SK-N-SH (cell line): ENCODE measurements at regions not wholly inside any gene's neighbourhood (a gene's known extent, or its start where the extent isn't known, plus 50 kb on each side); places are given as distances from the start of the nearest gene placed in this dataset.

Experiments used
- CTCF ChIA-PET: fragments of 300-600, 350-600 bp; formaldehyde crosslinking; extraction: SDS; loops from one replicate; lab custom pipeline; 2021; lab: Yijun Ruan, JAX
- POLR2A ChIA-PET: fragments of 350-600 bp; sonication (Branson Sonifier 250); formaldehyde crosslinking; extraction: SDS; loops from one replicate; lab custom pipeline; 2020; ENCODE audit warnings: antibody characterized with exemption, inconsistent platforms; lab: Yijun Ruan, JAX
- DNase-seq: peaks from one replicate; pipeline ENCODE4 v3.0.0; 2012
- H2AFZ ChIP-seq: fragments of 200-600 bp; sonication (generic); 2 replicates; pipeline ENCODE4 v1.8.1; 2016; ENCODE audit warnings: antibody characterized with exemption, mild to moderate bottlenecking, low read depth
- H3F3A ChIP-seq: fragments of 200-600 bp; sonication (generic); replicated peaks from 2 replicates; pipeline ENCODE3; 2016; ENCODE audit warnings: antibody characterized with exemption, mild to moderate bottlenecking; ENCODE audit not compliant: insufficient read depth
- H3K27ac ChIP-seq, 2 experiments: fragments of 200-500 bp in 1 of 2; fragments of 200-600 bp in 1 of 2; sonication (Bioruptor generic) in 1 of 2; sonication (generic), shearing (Covaris generic) in 1 of 2; 2 replicates each; pipeline versions ENCODE4 v1.5.1 to v1.6.1; 2014 to 2016; ENCODE audit warnings: low read depth in 2 of 2, inconsistent platforms in 1 of 2, low read length in 1 of 2, mild to moderate bottlenecking in 1 of 2, mixed read lengths in 1 of 2
- H3K27me3 ChIP-seq: fragments of 200-600 bp; sonication (generic), shearing (Covaris generic); 2 replicates; pipeline ENCODE4 v1.6.1; 2016; ENCODE audit warnings: mixed run types; ENCODE audit not compliant: insufficient read depth
- H3K36me3 ChIP-seq, 2 experiments: fragments of 200-500 bp in 1 of 2; fragments of 200-600 bp in 1 of 2; sonication (Bioruptor generic) in 1 of 2; sonication (generic) in 1 of 2; replicated peaks in 1 of 2; 2 replicates each; pipeline versions ENCODE3 to v1.5.1; 2014 to 2016; ENCODE audit warnings: low read length in 1 of 2, mild to moderate bottlenecking in 1 of 2; ENCODE audit not compliant: insufficient read depth in 2 of 2, control insufficient read depth in 1 of 2
- H3K4me1 ChIP-seq, 2 experiments: fragments of 200-500 bp in 1 of 2; fragments of 200-600 bp in 1 of 2; sonication (Bioruptor generic) in 1 of 2; sonication (generic), shearing (Covaris generic) in 1 of 2; 2 replicates each; pipeline versions ENCODE4 v1.5.1 to v1.6.1; 2014 to 2016; ENCODE audit warnings: low read depth in 1 of 2, low read length in 1 of 2, mixed run types in 1 of 2; ENCODE audit not compliant: insufficient read depth in 2 of 2, control insufficient read depth in 1 of 2
- H3K4me2 ChIP-seq: fragments of 200-600 bp; sonication (generic), shearing (Covaris generic); 2 replicates; pipeline ENCODE4 v1.6.1; 2017; ENCODE audit warnings: mixed run types
- H3K4me3 ChIP-seq, 2 experiments: fragments of 200-500 bp in 1 of 2; fragments of 200-600 bp in 1 of 2; sonication (Bioruptor generic) in 1 of 2; sonication (generic), shearing (Covaris generic) in 1 of 2; 2 replicates each; pipeline versions ENCODE4 v1.5.1 to v1.8.1; 2014 to 2016; ENCODE audit warnings: low read depth in 2 of 2, inconsistent platforms in 1 of 2, low read length in 1 of 2, mild to moderate bottlenecking in 1 of 2, mixed read lengths in 1 of 2, moderate library complexity in 1 of 2
- H3K79me2 ChIP-seq: fragments of 200-600 bp; sonication (generic); 2 replicates; pipeline ENCODE4 v1.8.1; 2017; ENCODE audit warnings: mild to moderate bottlenecking; ENCODE audit not compliant: insufficient read depth
- H3K9ac ChIP-seq: fragments of 200-600 bp; sonication (generic); 2 replicates; pipeline ENCODE4 v1.6.1; 2017; ENCODE audit warnings: mixed run types
- H3K9me2 ChIP-seq: fragments of 200-600 bp; sonication (generic); 2 replicates; pipeline ENCODE4 v1.6.1; 2017; ENCODE audit warnings: mixed run types
- H3K9me3 ChIP-seq: fragments of 200-600 bp; sonication (generic); 2 replicates; pipeline ENCODE4 v1.6.1; 2017; ENCODE audit warnings: mixed run types, mild to moderate bottlenecking, moderate library complexity
- H4K20me1 ChIP-seq: fragments of 200-600 bp; sonication (generic); 2 replicates; pipeline ENCODE4 v1.6.1; 2017; ENCODE audit warnings: mild to moderate bottlenecking, mixed run types; ENCODE audit not compliant: insufficient read depth
- EZH2phosphoT487 ChIP-seq: fragments of 200-600 bp; sonication (generic); IDR thresholded peaks from 2 replicates; pipeline ENCODE4 v1.6.1; 2017; ENCODE audit warnings: low read depth, mixed run types, mild to moderate bottlenecking, antibody characterized with exemption, moderate library complexity, borderline replicate concordance
- FOSL2 ChIP-seq: IDR thresholded peaks from 2 replicates; pipeline ENCODE4 v1.4.0; 2012; ENCODE audit warnings: low read depth, mild to moderate bottlenecking, moderate library complexity, borderline replicate concordance
- FOXM1 ChIP-seq: IDR thresholded peaks from 2 replicates; pipeline ENCODE4 v1.4.0; 2012; ENCODE audit warnings: low read depth, mild to moderate bottlenecking
- GATA2 ChIP-seq: sonication (generic); formaldehyde crosslinking; IDR thresholded peaks from 2 replicates; pipeline ENCODE4 v1.5.0; 2020; ENCODE audit warnings: mild to moderate bottlenecking, missing genetic modification reagents
- IRF3 ChIP-seq: fragments of 150-350 bp; IDR thresholded peaks from 2 replicates; pipeline ENCODE4 v1.6.1; 2016; ENCODE audit warnings: mild to moderate bottlenecking, low read depth, low read length
- JUND ChIP-seq: IDR thresholded peaks from 2 replicates; pipeline ENCODE4 v1.4.0; 2012
- MXI1 ChIP-seq: IDR thresholded peaks from 2 replicates; pipeline ENCODE4 v1.6.1; 2012; ENCODE audit warnings: mild to moderate bottlenecking, low read depth, low read length, improper control_type of control experiment
- NRF1 ChIP-seq: IDR thresholded peaks from 2 replicates; pipeline ENCODE4 v1.6.1; 2012; ENCODE audit warnings: low read depth, mild to moderate bottlenecking, low read length
- POLR2AphosphoS5 ChIP-seq: IDR thresholded peaks from 2 replicates; pipeline ENCODE4 v1.6.1; 2012; ENCODE audit warnings: low read depth, low read length
- RCOR1 ChIP-seq: fragments of 150-350 bp; IDR thresholded peaks from 2 replicates; pipeline ENCODE4 v1.6.1; 2017; ENCODE audit warnings: antibody characterized with exemption, low read length
- RXRA ChIP-seq: IDR thresholded peaks from 2 replicates; pipeline ENCODE4 v1.4.0; 2012; ENCODE audit warnings: low read depth, mild to moderate bottlenecking, borderline replicate concordance
- SMC3 ChIP-seq: IDR thresholded peaks from 2 replicates; pipeline ENCODE4 v1.6.1; 2012; ENCODE audit warnings: low read depth, low read length, improper control_type of control experiment
- TAF1 ChIP-seq: IDR thresholded peaks from 2 replicates; pipeline ENCODE4 v1.6.1; 2012; ENCODE audit warnings: low read depth, mild to moderate bottlenecking, low read length, moderate library complexity, borderline replicate concordance
- TCF12 ChIP-seq: IDR thresholded peaks from 2 replicates; pipeline ENCODE4 v1.4.0; 2012
- TEAD4 ChIP-seq: IDR thresholded peaks from 2 replicates; pipeline ENCODE4 v1.4.0; 2012; ENCODE audit warnings: mild to moderate bottlenecking, borderline replicate concordance; ENCODE audit not compliant: insufficient read depth
- USF2 ChIP-seq: fragments of 150-350 bp; IDR thresholded peaks from 2 replicates; pipeline ENCODE4 v1.6.1; 2017; ENCODE audit warnings: antibody characterized with exemption, low read length, low read depth, borderline replicate concordance
- WGBS: methylation state at CpG from one replicate; pipeline ENCODE4 v1.1.6; 2017; ENCODE audit warnings: low lambda C conversion rate; 5-methylcytosine and 5-hydroxymethylcytosine counted together
- TF ChIP-seq, protein P1 (sequence below): IDR thresholded peaks from 2 replicates; pipeline ENCODE4 v1.6.1; 2012; ENCODE audit warnings: mild to moderate bottlenecking, low read depth, low read length, moderate library complexity
- TF ChIP-seq, protein P2 (sequence below): IDR thresholded peaks from 2 replicates; pipeline ENCODE4; 2012

DNA sequence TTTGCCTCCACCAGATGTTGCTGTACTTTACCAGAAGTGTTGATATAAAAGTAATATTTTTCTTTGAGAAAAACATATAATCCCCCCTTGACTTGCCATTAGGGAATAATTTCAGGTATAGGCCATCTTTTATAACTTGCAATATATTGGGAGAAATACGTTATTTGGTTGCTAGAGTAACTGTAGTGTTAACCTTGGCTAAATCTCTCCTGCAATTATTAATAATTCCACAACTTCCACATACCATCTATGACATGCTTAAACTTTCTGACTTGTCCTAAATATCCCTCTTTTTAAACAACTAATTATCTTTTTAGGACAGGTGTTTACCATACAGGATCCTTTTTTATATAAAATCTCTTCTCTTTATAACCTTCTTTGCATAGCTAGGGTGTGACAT lies 1048.2 kb downstream of the SLC16A7 start (continued):
- TF ChIP-seq, protein P1, sequence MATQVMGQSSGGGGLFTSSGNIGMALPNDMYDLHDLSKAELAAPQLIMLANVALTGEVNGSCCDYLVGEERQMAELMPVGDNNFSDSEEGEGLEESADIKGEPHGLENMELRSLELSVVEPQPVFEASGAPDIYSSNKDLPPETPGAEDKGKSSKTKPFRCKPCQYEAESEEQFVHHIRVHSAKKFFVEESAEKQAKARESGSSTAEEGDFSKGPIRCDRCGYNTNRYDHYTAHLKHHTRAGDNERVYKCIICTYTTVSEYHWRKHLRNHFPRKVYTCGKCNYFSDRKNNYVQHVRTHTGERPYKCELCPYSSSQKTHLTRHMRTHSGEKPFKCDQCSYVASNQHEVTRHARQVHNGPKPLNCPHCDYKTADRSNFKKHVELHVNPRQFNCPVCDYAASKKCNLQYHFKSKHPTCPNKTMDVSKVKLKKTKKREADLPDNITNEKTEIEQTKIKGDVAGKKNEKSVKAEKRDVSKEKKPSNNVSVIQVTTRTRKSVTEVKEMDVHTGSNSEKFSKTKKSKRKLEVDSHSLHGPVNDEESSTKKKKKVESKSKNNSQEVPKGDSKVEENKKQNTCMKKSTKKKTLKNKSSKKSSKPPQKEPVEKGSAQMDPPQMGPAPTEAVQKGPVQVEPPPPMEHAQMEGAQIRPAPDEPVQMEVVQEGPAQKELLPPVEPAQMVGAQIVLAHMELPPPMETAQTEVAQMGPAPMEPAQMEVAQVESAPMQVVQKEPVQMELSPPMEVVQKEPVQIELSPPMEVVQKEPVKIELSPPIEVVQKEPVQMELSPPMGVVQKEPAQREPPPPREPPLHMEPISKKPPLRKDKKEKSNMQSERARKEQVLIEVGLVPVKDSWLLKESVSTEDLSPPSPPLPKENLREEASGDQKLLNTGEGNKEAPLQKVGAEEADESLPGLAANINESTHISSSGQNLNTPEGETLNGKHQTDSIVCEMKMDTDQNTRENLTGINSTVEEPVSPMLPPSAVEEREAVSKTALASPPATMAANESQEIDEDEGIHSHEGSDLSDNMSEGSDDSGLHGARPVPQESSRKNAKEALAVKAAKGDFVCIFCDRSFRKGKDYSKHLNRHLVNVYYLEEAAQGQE = no peak
- TF ChIP-seq FOSL2 (no peak), EZH2phosphoT487 (no peak), SMC3 (no peak), JUND (no peak)
- TF ChIP-seq, all 33 proteins: peak for 0

DNA sequence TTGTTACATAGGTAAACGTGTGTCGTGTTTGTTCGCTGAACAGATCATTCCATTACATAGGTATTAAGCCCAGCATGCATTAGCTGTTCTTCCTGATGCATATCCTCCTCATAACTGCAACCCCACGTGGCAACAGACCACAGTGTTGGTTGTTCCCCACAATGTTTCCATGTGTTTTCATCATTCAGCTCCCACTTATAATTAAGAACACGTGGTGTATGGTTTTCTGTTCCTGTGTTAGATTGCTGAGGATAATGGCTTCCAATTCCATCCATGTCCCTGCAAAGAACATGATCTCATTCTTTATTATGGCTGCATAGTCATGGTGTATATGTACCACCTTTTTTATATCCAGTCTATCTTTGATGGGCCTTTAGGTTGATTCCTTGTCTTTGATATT lies 1071.1 kb downstream of the SLC16A7 start:
- no peaks in the 10 kb centered on the region for H3K4me1 ChIP-seq
- H3K27me3 ChIP-seq = no peaks in the 10 kb centered on the region
- no peaks in the 10 kb centered on the region for H3K9me2 ChIP-seq
- 7% methylated on average over 5 of the region's 5 CpGs for WGBS
- no peak overlapping the region for H3K27ac ChIP-seq
- no peaks in the 10 kb centered on the region for H3K36me3 ChIP-seq
- no peak overlapping the region for H3K9ac ChIP-seq
- ChIA-PET CTCF (no interaction called here), POLR2A (no interaction called here)
- TF ChIP-seq FOXM1 (no peak), POLR2AphosphoS5 (no peak), TCF12 (no peak), TAF1 (no peak), IRF3 (no peak), RXRA (no peak)
- H2AFZ ChIP-seq = no peak overlapping the region
- H3K4me2 ChIP-seq = no peak overlapping the region
- no peak for DNase-seq
- H3K79me2 ChIP-seq = no peaks in the 10 kb centered on the region
- no peaks in the 10 kb centered on the region for H4K20me1 ChIP-seq
- no peaks in the 10 kb centered on the region for H3F3A ChIP-seq
- no peaks in the 10 kb centered on the region for H3K9me3 ChIP-seq
- no peak overlapping the region for H3K4me3 ChIP-seq

DNA sequence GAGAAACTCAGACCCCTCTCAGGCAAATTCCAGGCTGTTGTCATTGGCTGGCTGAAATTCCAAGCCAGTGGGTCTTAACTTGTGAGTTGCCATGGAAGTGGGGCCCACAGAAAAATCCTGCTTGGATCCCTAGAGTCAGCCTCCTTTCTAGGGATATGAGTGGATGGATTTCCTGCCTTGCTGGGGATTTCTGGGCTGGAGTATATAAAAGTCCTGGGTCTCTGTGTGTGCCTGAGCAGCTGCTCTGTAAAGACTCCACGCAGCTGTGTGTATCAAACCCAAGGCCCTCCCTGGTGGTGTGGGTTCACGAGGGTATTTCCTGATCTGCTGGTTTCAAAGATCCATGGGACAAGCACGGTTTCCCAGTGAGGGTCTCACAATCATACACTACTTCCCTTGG lies 1077.1 kb downstream of the SLC16A7 start:
- no peak for DNase-seq
- CTCF ChIA-PET = no interaction called here
- POLR2A ChIA-PET = no interaction called here
- 0% methylated on average over 3 of the region's 3 CpGs for WGBS
- H3K4me3 ChIP-seq = no peak overlapping the region
- no peaks in the 10 kb centered on the region for H3K36me3 ChIP-seq
- H2AFZ ChIP-seq = no peak overlapping the region
- TF ChIP-seq NRF1 (no peak), TEAD4 (no peak), EZH2phosphoT487 (no peak), USF2 (no peak), RCOR1 (no peak), MXI1 (no peak), FOSL2 (no peak), TCF12 (no peak), POLR2AphosphoS5 (no peak), TAF1 (no peak), GATA2 (CRISPR knock-in tag) (no peak)
- TF ChIP-seq, protein P2, sequence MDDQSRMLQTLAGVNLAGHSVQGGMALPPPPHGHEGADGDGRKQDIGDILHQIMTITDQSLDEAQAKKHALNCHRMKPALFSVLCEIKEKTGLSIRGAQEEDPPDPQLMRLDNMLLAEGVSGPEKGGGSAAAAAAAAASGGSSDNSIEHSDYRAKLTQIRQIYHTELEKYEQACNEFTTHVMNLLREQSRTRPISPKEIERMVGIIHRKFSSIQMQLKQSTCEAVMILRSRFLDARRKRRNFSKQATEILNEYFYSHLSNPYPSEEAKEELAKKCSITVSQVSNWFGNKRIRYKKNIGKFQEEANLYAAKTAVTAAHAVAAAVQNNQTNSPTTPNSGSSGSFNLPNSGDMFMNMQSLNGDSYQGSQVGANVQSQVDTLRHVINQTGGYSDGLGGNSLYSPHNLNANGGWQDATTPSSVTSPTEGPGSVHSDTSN = no peak
- TF ChIP-seq, all 33 proteins: peak for 0
- Histone ChIP-seq H3K9ac (no peak overlapping the region), H4K20me1 (no peaks in the 10 kb centered on the region), H3F3A (no peaks in the 10 kb centered on the region), H3K4me1 (no peaks in the 10 kb centered on the region), H3K9me3 (no peaks in the 10 kb centered on the region), H3K4me2 (no peak overlapping the region), H3K79me2 (no peaks in the 10 kb centered on the region), H3K27me3 (no peaks in the 10 kb centered on the region), H3K9me2 (no peaks in the 10 kb centered on the region), H3K27ac (no peak overlapping the region)
